ENCODE measurements at regions not wholly inside any gene's neighbourhood (a gene's known extent, or its start where the extent isn't known, plus 50 kb on each side); places are given as distances from the start of the nearest gene placed in this dataset.
A peak's percentile ranks its signal among the peaks of the same experiment; 100 is the strongest.

GRCh38 chr7:22670422-22670815, 56.6 kb upstream of the IL6 start:
- H4K8ac ChIP-seq (ENCODE audit: low read depth, low read length), result peak overlapping the region; percentile 41
- no peak overlapping the region for H3K27ac ChIP-seq (ENCODE audit: low read depth, low read length)
- no peak overlapping the region for H3K56ac ChIP-seq (ENCODE audit: low read length)
- H2BK5ac ChIP-seq (ENCODE audit: low read length), result no peak overlapping the region
- H3K4me1 ChIP-seq (ENCODE audit: control insufficient read depth, low read depth, low read length), result peaks cover 18% of the 10 kb centered on the region
- no peak overlapping the region for H2BK15ac ChIP-seq (replicated peaks; ENCODE audit: low read depth)
- H3K23ac ChIP-seq (ENCODE audit: low read length), result no peak overlapping the region
- H3K9ac ChIP-seq (ENCODE audit: low read length), result no peak overlapping the region
- no peak overlapping the region for H4K5ac ChIP-seq (ENCODE audit: low read length)
- H3K18ac ChIP-seq (ENCODE audit: low read length), result peak overlapping the region; percentile 65
- no CpG with 5 or more reads among the region's 1 CpG for WGBS (ENCODE audit: extremely low coverage, insufficient coverage, low lambda C conversion rate)
- no peaks in the 10 kb centered on the region for H3K79me2 ChIP-seq (ENCODE audit: control insufficient read depth, insufficient read depth, low read length)
- H3K36me3 ChIP-seq (ENCODE audit: control insufficient read depth, insufficient read depth, low read length), result no peaks in the 10 kb centered on the region
- H3K4ac ChIP-seq (ENCODE audit: low read depth, low read length), result no peak overlapping the region
- H3K79me1 ChIP-seq (ENCODE audit: low read length), result peaks cover 1% of the 10 kb centered on the region
- no peak for DNase-seq
- peak overlapping the region; percentile 93 for H2BK120ac ChIP-seq (ENCODE audit: low read depth, low read length)
- no peak overlapping the region for H3K4me3 ChIP-seq (ENCODE audit: low read length)
- H3K4me2 ChIP-seq (ENCODE audit: low read length), result no peak overlapping the region
- H3K27me3 ChIP-seq (ENCODE audit: insufficient read depth, low read length, poor library complexity), result no peaks in the 10 kb centered on the region
- H2AK5ac ChIP-seq (ENCODE audit: low read length), result no peak overlapping the region

GRCh38 chr7:22669692-22670421, 57.1 kb upstream of the IL6 start:
- H2AK5ac ChIP-seq (ENCODE audit: low read length), result no peak overlapping the region
- no peaks in the 10 kb centered on the region for H3K27me3 ChIP-seq (ENCODE audit: insufficient read depth, low read length, poor library complexity)
- peak; percentile 63 for DNase-seq
- no peak overlapping the region for H4K5ac ChIP-seq (ENCODE audit: low read length)
- no peak overlapping the region for H2BK5ac ChIP-seq (ENCODE audit: low read length)
- H3K36me3 ChIP-seq (ENCODE audit: control insufficient read depth, insufficient read depth, low read length), result no peaks in the 10 kb centered on the region
- H3K4me2 ChIP-seq (ENCODE audit: low read length), result no peak overlapping the region
- H3K9ac ChIP-seq (ENCODE audit: low read length), result no peak overlapping the region
- H3K4me3 ChIP-seq (ENCODE audit: low read length), result no peak overlapping the region
- no peak overlapping the region for H3K27ac ChIP-seq (ENCODE audit: low read depth, low read length)
- H3K79me1 ChIP-seq (ENCODE audit: low read length), result peaks cover 1% of the 10 kb centered on the region
- peaks cover 18% of the 10 kb centered on the region for H3K4me1 ChIP-seq (ENCODE audit: control insufficient read depth, low read depth, low read length)
- H2BK15ac ChIP-seq (replicated peaks; ENCODE audit: low read depth), result no peak overlapping the region
- H3K18ac ChIP-seq (ENCODE audit: low read length), result no peak overlapping the region
- H4K8ac ChIP-seq (ENCODE audit: low read depth, low read length), result no peak overlapping the region
- no peak overlapping the region for H3K23ac ChIP-seq (ENCODE audit: low read length)
- peak overlapping the region; percentile 10 for H3K56ac ChIP-seq (ENCODE audit: low read length)
- WGBS (ENCODE audit: extremely low coverage, insufficient coverage, low lambda C conversion rate), result no CpG with 5 or more reads among the region's 5 CpGs
- no peak overlapping the region for H3K4ac ChIP-seq (ENCODE audit: low read depth, low read length)
- H3K79me2 ChIP-seq (ENCODE audit: control insufficient read depth, insufficient read depth, low read length), result no peaks in the 10 kb centered on the region
- no peak overlapping the region for H2BK120ac ChIP-seq (ENCODE audit: low read depth, low read length)

GRCh38 chr7:22668971-22669401, 58.0 kb upstream of the IL6 start:
- H4K8ac ChIP-seq (ENCODE audit: low read depth, low read length), result no peak overlapping the region
- no peaks in the 10 kb centered on the region for H3K27me3 ChIP-seq (ENCODE audit: insufficient read depth, low read length, poor library complexity)
- DNase-seq, result peak; percentile 80
- H3K27ac ChIP-seq (ENCODE audit: low read depth, low read length), result peak overlapping the region; percentile 74
- no peaks in the 10 kb centered on the region for H3K36me3 ChIP-seq (ENCODE audit: control insufficient read depth, insufficient read depth, low read length)
- H2AK5ac ChIP-seq (ENCODE audit: low read length), result peak overlapping the region; percentile 94
- H2BK120ac ChIP-seq (ENCODE audit: low read depth, low read length), result no peak overlapping the region
- no peak overlapping the region for H3K4ac ChIP-seq (ENCODE audit: low read depth, low read length)
- H3K56ac ChIP-seq (ENCODE audit: low read length), result peak overlapping the region; percentile 30
- H4K5ac ChIP-seq (ENCODE audit: low read length), result no peak overlapping the region
- no peaks in the 10 kb centered on the region for H3K79me2 ChIP-seq (ENCODE audit: control insufficient read depth, insufficient read depth, low read length)
- no peak overlapping the region for H3K4me3 ChIP-seq (ENCODE audit: low read length)
- H3K4me2 ChIP-seq (ENCODE audit: low read length), result no peak overlapping the region
- H3K9ac ChIP-seq (ENCODE audit: low read length), result no peak overlapping the region
- H3K4me1 ChIP-seq (ENCODE audit: control insufficient read depth, low read depth, low read length), result peaks cover 18% of the 10 kb centered on the region
- no peak overlapping the region for H2BK15ac ChIP-seq (replicated peaks; ENCODE audit: low read depth)
- peak overlapping the region; percentile 92 for H2BK5ac ChIP-seq (ENCODE audit: low read length)
- no peak overlapping the region for H3K23ac ChIP-seq (ENCODE audit: low read length)
- peaks cover 1% of the 10 kb centered on the region for H3K79me1 ChIP-seq (ENCODE audit: low read length)
- H3K18ac ChIP-seq (ENCODE audit: low read length), result no peak overlapping the region
- no CpG with 5 or more reads among the region's 3 CpGs for WGBS (ENCODE audit: extremely low coverage, insufficient coverage, low lambda C conversion rate)

GRCh38 chr7:22667562-22668239, 59.3 kb upstream of the IL6 start:
- Histone ChIP-seq H3K27ac (ENCODE audit: low read depth, low read length) (peak overlapping the region; percentile 87), H3K4me3 (ENCODE audit: low read length) (no peak overlapping the region)
- WGBS (ENCODE audit: extremely low coverage, insufficient coverage, low lambda C conversion rate), result no CpG with 5 or more reads among the region's 2 CpGs

GRCh38 chr7:22667187-22667561, 59.8 kb upstream of the IL6 start:
- H3K4me2 ChIP-seq (ENCODE audit: low read length), result no peak overlapping the region
- no peak overlapping the region for H2BK5ac ChIP-seq (ENCODE audit: low read length)
- no peak overlapping the region for H3K9ac ChIP-seq (ENCODE audit: low read length)
- H2BK120ac ChIP-seq (ENCODE audit: low read depth, low read length), result peak overlapping the region; percentile 15
- DNase-seq, result no peak
- peak overlapping the region; percentile 12 for H3K56ac ChIP-seq (ENCODE audit: low read length)
- no peaks in the 10 kb centered on the region for H3K36me3 ChIP-seq (ENCODE audit: control insufficient read depth, insufficient read depth, low read length)
- no peaks in the 10 kb centered on the region for H3K79me2 ChIP-seq (ENCODE audit: control insufficient read depth, insufficient read depth, low read length)
- H2AK5ac ChIP-seq (ENCODE audit: low read length), result no peak overlapping the region
- no peaks in the 10 kb centered on the region for H3K27me3 ChIP-seq (ENCODE audit: insufficient read depth, low read length, poor library complexity)
- no peak overlapping the region for H2BK15ac ChIP-seq (replicated peaks; ENCODE audit: low read depth)
- WGBS (ENCODE audit: extremely low coverage, insufficient coverage, low lambda C conversion rate), result no CpG with 5 or more reads among the region's 13 CpGs
- H3K4me3 ChIP-seq (ENCODE audit: low read length), result no peak overlapping the region
- H4K8ac ChIP-seq (ENCODE audit: low read depth, low read length), result no peak overlapping the region
- no peak overlapping the region for H3K23ac ChIP-seq (ENCODE audit: low read length)
- peak overlapping the region; percentile 87 for H3K27ac ChIP-seq (ENCODE audit: low read depth, low read length)
- H3K4me1 ChIP-seq (ENCODE audit: control insufficient read depth, low read depth, low read length), result peaks cover 13% of the 10 kb centered on the region
- H3K18ac ChIP-seq (ENCODE audit: low read length), result no peak overlapping the region
- peak overlapping the region; percentile 19 for H3K4ac ChIP-seq (ENCODE audit: low read depth, low read length)
- H4K5ac ChIP-seq (ENCODE audit: low read length), result no peak overlapping the region
- peaks cover 1% of the 10 kb centered on the region for H3K79me1 ChIP-seq (ENCODE audit: low read length)

More at GRCh38 chr7:22667562-22668239, 59.3 kb upstream of the IL6 start:
- Histone ChIP-seq H3K4me2 (ENCODE audit: low read length) (no peak overlapping the region), H4K5ac (ENCODE audit: low read length) (no peak overlapping the region), H2BK15ac (replicated peaks; ENCODE audit: low read depth) (no peak overlapping the region), H3K36me3 (ENCODE audit: control insufficient read depth, insufficient read depth, low read length) (no peaks in the 10 kb centered on the region), H4K8ac (ENCODE audit: low read depth, low read length) (no peak overlapping the region), H3K79me2 (ENCODE audit: control insufficient read depth, insufficient read depth, low read length) (no peaks in the 10 kb centered on the region), H3K9ac (ENCODE audit: low read length) (no peak overlapping the region), H2BK120ac (ENCODE audit: low read depth, low read length) (peak overlapping the region; percentile 15), H3K4me1 (ENCODE audit: control insufficient read depth, low read depth, low read length) (peaks cover 14% of the 10 kb centered on the region), H2BK5ac (ENCODE audit: low read length) (peak overlapping the region; percentile 49), H3K18ac (ENCODE audit: low read length) (no peak overlapping the region), H3K79me1 (ENCODE audit: low read length) (peaks cover 1% of the 10 kb centered on the region), H3K23ac (ENCODE audit: low read length) (no peak overlapping the region), H3K56ac (ENCODE audit: low read length) (peak overlapping the region; percentile 12), H3K4ac (ENCODE audit: low read depth, low read length) (peak overlapping the region; percentile 19), H2AK5ac (ENCODE audit: low read length) (no peak overlapping the region), H3K27me3 (ENCODE audit: insufficient read depth, low read length, poor library complexity) (no peaks in the 10 kb centered on the region)
- DNase-seq, result peak; percentile 87
